C4-2B (cell line): ENCODE measurements at regions not wholly inside any gene's neighbourhood (a gene's known extent, or its start where the extent isn't known, plus 50 kb on each side); places are given as distances from the start of the nearest gene placed in this dataset.

Source experiments
- H3K27ac ChIP-seq: fragments of 450-650 bp; 2 replicates; pipeline ENCODE4 v1.5.1; 2017
- ZFX ChIP-seq: fragments of 450-650 bp; IDR thresholded peaks from 2 replicates; pipeline ENCODE4 v1.6.1; 2017
- TF ChIP-seq, protein P1 (sequence below): fragments of 450-650 bp; conservative IDR thresholded peaks from 2 replicates; pipeline ENCODE4 v1.5.1; 2017; ENCODE audit warnings: mild to moderate bottlenecking

GRCh38 chr7:115499956-115500355 lies 530.6 kb downstream of the TFEC start:
- H3K27ac ChIP-seq: no peak overlapping the region
- TF ChIP-seq ZFX: no peak
- TF ChIP-seq, protein P1, sequence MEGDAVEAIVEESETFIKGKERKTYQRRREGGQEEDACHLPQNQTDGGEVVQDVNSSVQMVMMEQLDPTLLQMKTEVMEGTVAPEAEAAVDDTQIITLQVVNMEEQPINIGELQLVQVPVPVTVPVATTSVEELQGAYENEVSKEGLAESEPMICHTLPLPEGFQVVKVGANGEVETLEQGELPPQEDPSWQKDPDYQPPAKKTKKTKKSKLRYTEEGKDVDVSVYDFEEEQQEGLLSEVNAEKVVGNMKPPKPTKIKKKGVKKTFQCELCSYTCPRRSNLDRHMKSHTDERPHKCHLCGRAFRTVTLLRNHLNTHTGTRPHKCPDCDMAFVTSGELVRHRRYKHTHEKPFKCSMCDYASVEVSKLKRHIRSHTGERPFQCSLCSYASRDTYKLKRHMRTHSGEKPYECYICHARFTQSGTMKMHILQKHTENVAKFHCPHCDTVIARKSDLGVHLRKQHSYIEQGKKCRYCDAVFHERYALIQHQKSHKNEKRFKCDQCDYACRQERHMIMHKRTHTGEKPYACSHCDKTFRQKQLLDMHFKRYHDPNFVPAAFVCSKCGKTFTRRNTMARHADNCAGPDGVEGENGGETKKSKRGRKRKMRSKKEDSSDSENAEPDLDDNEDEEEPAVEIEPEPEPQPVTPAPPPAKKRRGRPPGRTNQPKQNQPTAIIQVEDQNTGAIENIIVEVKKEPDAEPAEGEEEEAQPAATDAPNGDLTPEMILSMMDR: no peak

DNA sequence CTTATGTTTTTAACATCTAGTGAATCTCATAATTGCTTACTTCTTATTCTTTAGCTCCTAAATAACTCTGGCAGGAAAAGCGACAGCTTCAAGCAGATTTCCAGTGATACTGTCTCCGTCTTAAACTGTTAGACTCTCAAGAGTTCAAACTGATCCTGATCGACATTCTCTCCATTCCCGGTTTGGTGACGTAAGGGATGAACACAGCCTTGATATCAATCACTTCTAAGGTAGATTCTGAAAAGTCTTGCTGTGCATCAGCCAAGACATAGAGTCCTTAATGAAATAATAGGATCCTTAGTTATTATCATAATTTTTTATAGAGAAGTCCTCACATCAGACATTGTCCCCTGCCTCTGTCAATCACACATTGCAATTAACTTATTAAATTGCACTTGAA lies 534.6 kb downstream of the TFEC start:
- H3K27ac ChIP-seq: no peak overlapping the region
- no peak for TF ChIP-seq ZFX
- TF ChIP-seq, protein P1: no peak

DNA sequence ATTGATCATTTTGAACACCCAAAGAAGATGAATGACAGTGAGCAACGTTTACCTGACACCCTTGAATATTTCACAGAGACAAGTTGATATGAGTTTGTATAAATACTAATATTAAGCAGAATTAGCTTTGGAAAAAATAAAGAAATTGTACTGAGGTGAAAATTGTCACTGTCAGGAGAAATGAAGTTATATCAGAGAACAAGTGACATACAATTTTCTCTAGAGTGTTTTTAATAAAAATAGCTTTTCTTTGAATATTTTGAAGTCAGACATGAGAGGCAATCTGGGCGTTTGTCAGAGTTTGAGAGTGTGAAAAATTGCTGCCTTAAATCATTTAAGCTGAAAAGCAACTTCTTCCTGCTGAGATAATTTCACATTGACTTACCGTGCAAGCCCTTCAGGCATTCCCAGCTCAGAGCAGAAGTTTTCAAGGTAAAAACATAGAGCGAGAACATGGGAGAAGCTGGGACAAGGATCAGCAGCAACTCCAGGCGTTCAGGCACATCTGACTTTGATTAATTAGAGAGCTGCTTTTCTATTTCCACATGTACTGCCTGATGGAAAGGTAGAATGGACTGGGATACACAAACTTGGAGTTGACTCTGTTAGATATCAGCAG lies 535.9 kb downstream of the TFEC start:
- TF ChIP-seq ZFX: no peak
- TF ChIP-seq, protein P1: no peak
- no peak overlapping the region for H3K27ac ChIP-seq

GRCh38 chr7:115493381-115493780 lies 537.2 kb downstream of the TFEC start:
- TF ChIP-seq, protein P1: no peak
- TF ChIP-seq ZFX: no peak
- no peak overlapping the region for H3K27ac ChIP-seq

DNA sequence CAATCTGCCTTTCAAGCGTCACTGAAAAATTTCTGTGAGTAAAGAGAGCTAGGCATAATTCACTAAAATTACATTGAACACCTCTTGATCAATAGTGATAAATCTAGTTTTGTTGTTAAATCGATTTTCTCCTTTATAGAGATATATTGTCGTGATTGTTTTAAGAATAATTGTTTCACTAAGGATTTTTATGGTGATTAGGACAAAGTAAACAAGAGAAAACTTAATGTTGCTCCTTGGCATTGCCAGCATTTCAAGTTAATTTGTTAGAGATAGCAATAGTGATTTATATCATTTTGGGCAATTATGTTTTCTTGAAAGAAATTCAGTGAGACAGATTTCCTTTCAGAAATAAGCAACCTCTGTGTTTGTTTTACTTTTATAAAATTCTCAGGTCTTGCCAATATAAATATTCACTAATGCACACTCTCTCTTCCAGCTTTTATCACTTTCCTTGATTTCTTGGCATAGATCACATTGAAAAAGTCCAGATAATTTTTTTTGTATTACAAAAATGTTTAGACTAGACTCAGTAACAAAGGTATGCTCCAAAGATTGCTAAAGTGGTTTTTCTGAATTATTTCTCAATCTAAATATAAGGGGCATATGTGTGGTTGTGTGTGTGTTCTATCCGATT lies 538.7 kb downstream of the TFEC start:
- no peak overlapping the region for H3K27ac ChIP-seq
- TF ChIP-seq, protein P1: no peak
- TF ChIP-seq ZFX: no peak

DNA sequence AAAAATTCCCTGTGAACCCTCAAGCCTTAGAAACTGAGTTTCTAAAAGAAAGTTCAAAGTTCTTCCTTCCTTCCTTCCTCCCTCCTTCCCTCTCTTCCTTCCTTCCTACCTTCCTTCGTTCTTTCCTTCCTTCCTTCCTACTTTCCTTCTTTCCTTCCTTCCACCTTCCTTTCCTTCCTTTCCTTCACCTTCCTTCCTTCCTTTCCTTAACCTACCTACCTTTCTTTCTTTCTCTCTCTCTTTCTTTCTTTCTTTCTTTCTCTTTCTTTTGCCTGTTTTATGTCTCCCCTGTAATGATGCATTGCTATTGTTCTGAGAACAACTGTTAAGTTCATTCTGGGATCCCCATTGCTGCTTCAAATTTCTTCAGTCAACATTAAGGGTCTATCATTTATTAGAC lies 551.1 kb downstream of the TFEC start:
- H3K27ac ChIP-seq: no peak overlapping the region
- TF ChIP-seq ZFX: no peak
- TF ChIP-seq, protein P1: no peak

- TF ChIP-seq, protein P1: no peak
- no peak overlapping the region for H3K27ac ChIP-seq
Measured at GRCh38 chr7:115478426-115478825, 552.1 kb downstream of the TFEC start.
